ENCODE measurements at regions not wholly inside any gene's neighbourhood (a gene's known extent, or its start where the extent isn't known, plus 50 kb on each side); places are given as distances from the start of the nearest gene placed in this dataset.

DNA sequence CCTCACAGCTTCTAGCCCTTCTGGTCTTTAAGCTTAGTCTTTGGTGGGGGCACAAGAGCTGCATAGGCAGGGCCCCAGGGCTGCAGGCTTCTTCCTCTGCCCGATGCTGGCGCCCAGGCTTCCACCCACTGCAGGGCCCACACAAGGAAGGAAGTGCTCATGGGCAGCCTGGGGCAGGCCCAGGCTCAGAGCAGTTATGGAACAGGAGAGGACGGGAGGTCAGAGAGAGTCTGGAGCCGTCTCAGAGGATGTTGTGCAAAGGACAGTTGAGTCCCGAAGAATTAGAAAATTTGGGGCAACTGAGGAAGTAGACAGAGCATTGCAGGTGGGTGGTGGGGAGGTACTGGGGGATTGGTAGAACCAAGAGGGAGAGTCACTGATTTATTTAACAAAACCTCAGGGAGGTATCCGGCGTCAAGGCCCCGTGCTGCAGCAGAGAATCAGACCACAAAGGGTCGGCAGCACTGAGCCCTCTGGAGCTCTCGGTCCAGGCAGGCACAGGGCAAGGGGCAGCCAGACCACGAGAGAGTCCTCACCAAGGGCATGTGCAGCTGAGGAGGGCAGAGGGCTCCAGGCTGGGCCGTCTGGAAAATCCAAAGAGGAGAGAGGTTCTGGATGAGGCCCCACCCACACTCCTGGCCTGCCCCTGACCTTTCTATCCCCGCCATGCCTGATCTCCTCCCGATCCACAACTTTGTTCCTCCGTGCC lies 110.8 kb upstream of the GLI2 start (continued):
- TF ChIP-seq GATA4 (IDR thresholded peaks at IDR 0.05; ENCODE audit: borderline replicate concordance, low read depth) (no peak), ZFP36 (IDR thresholded peaks at IDR 0.05; ENCODE audit: borderline replicate concordance, low read depth, low read length, partially characterized antibody) (no peak), ZNF619 (CRISPR knock-in tag; IDR thresholded peaks at IDR 0.05) (no peak), TEAD2 (CRISPR knock-in tag; IDR thresholded peaks at IDR 0.05) (no peak)
- TF ChIP-seq, protein P1, sequence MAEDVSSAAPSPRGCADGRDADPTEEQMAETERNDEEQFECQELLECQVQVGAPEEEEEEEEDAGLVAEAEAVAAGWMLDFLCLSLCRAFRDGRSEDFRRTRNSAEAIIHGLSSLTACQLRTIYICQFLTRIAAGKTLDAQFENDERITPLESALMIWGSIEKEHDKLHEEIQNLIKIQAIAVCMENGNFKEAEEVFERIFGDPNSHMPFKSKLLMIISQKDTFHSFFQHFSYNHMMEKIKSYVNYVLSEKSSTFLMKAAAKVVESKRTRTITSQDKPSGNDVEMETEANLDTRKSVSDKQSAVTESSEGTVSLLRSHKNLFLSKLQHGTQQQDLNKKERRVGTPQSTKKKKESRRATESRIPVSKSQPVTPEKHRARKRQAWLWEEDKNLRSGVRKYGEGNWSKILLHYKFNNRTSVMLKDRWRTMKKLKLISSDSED (CRISPR knock-in tag; IDR thresholded peaks at IDR 0.05) = no peak
- TF ChIP-seq, protein P2, sequence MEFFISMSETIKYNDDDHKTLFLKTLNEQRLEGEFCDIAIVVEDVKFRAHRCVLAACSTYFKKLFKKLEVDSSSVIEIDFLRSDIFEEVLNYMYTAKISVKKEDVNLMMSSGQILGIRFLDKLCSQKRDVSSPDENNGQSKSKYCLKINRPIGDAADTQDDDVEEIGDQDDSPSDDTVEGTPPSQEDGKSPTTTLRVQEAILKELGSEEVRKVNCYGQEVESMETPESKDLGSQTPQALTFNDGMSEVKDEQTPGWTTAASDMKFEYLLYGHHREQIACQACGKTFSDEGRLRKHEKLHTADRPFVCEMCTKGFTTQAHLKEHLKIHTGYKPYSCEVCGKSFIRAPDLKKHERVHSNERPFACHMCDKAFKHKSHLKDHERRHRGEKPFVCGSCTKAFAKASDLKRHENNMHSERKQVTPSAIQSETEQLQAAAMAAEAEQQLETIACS (CRISPR knock-in tag; IDR thresholded peaks at IDR 0.05) = no peak
- TF ChIP-seq, protein P3, sequence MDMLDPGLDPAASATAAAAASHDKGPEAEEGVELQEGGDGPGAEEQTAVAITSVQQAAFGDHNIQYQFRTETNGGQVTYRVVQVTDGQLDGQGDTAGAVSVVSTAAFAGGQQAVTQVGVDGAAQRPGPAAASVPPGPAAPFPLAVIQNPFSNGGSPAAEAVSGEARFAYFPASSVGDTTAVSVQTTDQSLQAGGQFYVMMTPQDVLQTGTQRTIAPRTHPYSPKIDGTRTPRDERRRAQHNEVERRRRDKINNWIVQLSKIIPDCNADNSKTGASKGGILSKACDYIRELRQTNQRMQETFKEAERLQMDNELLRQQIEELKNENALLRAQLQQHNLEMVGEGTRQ (IDR thresholded peaks at IDR 0.05; ENCODE audit: low read depth, low read length) = no peak
- TF ChIP-seq, protein P3 (CRISPR knock-in tag; IDR thresholded peaks at IDR 0.05; ENCODE audit: borderline replicate concordance) = no peak
